Inflammatory macrophage treated with lipopolysaccharide for 4 hours (primary cell): ENCODE measurements at regions not wholly inside any gene's neighbourhood (a gene's known extent, or its start where the extent isn't known, plus 50 kb on each side); places are given as distances from the start of the nearest gene placed in this dataset.

Experiments used
- DNase-seq: peaks from one replicate; pipeline ENCODE4 v3.0.0-alpha.2; 2020

GRCh38 chr13:59182241-59182640 lies 981.5 kb downstream of the DIAPH3 start:
- no peak for DNase-seq

DNA sequence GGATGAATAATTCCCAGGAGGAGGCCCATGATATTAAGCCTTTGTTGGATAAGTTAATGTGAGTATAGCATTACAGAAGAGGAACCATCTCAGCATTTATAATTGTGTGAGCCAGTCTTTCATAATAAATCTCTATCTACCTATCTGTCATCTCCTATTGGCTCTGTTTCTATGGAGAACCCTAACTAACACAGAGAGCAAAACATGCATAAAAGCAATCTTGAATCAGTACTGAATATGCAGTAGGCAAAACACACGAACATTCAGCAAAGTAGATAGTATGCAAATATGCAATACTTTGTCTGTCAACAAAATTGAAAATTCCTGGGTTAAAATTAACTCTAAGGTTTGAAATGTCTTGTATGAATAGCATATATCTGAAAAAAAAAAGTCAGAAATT lies 966.3 kb downstream of the DIAPH3 start:
- DNase-seq, result no peak

DNA sequence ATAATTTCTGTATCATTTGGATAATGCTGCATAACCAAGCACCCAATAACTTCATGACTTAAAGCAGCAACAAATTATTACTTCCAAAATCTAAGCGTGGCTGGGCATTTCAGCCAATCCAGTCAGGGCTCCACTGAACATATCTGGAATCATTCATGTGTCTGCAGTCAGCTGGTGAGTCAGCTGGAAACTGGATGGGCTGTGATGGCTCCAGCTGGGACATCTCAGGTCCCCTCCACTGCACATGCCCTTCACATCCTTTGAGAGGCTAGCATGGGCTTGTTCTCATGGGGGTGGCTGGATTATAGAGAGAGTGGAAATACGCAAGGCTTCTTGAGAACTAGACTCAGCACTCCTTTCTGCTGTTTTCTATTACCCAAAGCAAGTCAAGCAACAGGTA lies 961.9 kb downstream of the DIAPH3 start:
- no peak for DNase-seq

- no peak for DNase-seq
Observed at GRCh38 chr13:59203855-59204254, 959.9 kb downstream of the DIAPH3 start.

DNA sequence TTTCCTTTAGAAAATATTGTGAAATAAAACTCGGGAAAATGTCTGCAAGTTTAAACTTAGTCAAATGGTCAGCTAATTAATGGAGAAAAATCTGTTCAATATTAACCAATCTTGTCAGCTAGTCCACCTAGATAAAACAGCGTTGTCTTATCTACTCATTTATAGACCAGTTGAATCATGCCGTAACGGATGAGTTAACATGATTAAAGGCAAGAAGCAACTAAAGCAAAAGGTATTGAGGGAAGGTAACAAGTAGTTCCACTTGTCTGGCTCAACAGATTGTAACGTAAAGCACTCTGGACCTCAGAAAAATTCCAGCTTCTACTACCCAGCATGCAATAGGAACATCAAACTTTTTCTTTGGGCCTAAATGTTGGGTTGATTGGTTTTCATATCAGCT lies 958.2 kb downstream of the DIAPH3 start:
- DNase-seq, result no peak

- no peak for DNase-seq
Observed at GRCh38 chr13:59208405-59209195, 955.1 kb downstream of the DIAPH3 start.

- DNase-seq, result no peak
Observed at GRCh38 chr13:59210543-59210942, 953.2 kb downstream of the DIAPH3 start.

DNA sequence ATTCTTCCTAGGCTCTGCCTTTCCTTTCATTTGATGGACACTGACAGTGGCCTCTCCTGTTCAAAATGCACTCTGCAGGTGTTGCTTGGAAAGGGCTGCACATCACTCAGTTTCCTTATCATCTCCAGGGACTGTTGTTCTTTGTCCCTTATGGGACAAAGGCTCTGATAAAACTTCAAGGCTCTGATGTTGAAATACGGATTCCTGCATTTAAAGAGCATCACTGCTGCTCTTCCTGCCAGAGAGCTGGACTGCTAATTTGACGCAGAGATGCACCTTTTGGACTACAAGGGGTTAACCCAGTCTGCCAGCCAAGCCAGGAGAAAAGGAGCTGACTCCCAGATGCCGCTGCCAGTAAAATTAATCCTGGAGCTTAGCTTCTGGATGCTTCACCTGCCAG lies 952.1 kb downstream of the DIAPH3 start:
- DNase-seq, result no peak

DNA sequence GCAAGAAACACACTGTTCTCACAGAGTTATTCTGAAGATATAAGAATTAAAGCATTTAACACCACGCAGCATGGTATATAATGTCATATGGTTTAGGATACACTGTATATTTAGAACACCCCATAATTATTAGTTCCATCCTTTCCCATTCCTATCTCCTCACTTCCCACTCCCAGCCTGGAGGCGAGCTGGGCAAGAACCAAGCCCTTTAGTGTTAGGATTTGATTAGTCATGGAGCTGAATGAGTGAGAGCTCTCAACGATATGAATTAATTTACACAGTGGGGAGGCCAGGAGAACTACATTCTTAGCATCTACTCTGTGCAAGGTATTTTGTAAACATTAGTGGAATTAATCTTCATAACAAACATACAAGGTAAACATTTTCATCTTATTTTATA lies 934.3 kb downstream of the DIAPH3 start:
- DNase-seq, result no peak

DNA sequence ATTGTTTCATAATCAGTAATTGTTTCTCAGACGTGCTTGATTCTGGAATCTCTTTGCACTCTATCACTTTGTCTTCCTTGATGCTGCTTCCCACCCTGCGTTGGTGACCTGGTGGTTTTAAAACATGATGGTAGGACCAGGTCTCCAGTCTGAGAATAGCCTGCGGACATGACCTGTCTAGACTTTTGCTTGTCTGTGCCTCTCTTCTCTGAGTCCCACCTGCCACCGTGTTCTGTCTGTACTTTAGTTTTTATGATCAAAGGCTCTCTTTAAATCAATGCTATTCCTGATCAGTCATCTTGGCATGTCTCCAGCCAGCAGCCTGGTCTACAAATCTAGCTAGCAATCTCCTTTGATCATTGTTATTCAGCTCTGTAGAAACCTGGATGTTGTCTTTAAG lies 933.9 kb downstream of the DIAPH3 start:
- no peak for DNase-seq

GRCh38 chr13:59230484-59231264 lies 933.1 kb downstream of the DIAPH3 start:
- DNase-seq, result no peak

GRCh38 chr13:59236309-59236919 lies 927.3 kb downstream of the DIAPH3 start:
- no peak for DNase-seq

DNA sequence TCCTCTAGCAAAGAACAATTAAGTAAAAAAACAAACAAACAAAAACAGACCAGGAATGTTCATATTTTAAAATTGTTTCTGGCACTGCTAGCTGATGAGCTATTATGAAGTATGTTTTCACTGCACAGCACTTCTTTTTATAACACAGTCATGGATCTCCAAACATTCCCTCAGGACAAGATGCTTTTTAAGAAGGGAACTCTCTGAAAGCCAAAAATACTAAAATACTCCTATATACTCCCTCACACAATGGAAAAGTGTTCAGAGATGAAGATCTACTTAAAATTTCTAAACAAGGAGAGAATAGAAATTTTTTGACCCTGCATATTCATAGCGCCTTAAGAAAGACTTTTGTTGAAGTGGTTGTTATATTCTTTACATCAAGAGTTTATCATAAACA lies 926.8 kb downstream of the DIAPH3 start:
- DNase-seq, result no peak

- no peak for DNase-seq
Observed at GRCh38 chr13:59247171-59247570, 916.6 kb downstream of the DIAPH3 start.

DNA sequence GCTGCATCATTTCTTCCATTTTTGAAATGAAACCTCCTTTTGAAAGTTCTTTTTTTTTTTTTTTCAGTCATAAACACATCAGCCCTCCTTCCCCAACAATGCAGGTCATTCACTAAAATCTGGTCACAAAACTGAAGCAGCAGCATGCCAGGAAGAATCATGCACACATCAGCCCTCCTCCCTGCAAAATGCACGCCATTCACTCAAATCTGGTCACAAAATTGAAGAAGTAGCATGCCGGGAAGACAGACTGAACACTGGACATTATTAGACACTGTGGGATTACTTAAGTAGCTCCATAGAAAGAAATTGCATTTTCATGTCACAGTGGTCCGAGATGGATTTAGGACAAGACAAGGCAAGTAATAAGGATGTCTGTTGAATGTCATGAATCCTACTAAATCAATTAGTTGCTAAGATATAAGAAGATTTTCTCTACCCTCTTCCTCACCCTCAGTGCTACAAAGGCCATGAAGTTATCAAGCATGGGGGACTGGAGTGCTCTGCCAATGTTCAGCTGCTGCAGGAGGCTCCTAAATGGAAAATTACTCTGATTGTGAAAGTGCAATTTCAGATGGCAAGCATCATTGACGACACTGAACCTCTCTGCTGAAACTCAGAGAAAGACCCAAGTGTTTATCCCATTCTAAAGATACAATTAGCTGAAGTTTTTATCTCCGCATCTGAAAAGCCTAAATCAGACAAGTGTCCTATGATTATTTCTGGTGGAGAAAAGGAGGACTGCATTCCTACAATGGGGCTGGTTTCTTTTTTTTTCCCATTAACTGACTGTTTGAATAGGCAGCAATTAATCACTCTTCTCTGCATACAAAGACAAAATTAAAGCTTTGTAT lies 913.2 kb downstream of the DIAPH3 start:
- DNase-seq, result no peak

DNA sequence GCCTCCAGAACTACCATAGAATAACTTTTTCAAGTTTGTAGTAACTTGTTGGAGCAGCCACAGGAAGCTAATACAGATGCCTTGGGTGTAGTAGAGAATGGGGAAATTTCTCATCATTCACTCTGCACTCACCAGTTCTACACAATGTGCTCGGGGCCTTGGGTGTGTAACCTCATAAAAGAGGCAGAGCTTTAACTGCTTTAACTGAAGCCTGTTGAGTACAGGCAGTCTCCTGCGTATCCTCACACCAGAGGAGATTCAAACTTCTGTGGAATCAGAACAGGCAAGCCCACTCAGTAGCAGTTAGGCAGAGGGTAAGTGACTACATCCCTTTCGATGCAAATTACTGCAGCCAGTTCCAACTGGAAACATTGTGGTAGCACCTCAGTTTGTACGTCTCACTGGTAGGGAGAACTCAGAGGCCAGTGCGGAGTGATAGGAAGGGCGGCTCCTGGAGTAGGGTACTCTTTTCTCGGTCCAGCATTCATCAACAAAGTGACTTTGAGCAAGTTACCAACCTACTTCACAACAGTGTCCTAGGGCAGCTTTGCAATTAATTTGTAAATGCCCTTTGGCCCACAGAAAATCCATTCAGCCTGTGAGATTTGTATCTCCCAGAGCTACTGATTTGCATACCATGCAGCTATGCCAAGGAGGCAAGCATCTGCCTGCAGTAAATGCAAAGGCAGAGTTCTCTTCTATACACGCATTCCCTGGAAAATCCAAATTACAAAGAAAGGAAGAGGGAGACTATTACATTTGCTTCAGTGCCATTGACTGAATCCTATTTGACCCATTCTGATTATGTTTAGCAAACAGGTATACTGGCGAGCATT lies 904.3 kb downstream of the DIAPH3 start:
- DNase-seq, result no peak

DNA sequence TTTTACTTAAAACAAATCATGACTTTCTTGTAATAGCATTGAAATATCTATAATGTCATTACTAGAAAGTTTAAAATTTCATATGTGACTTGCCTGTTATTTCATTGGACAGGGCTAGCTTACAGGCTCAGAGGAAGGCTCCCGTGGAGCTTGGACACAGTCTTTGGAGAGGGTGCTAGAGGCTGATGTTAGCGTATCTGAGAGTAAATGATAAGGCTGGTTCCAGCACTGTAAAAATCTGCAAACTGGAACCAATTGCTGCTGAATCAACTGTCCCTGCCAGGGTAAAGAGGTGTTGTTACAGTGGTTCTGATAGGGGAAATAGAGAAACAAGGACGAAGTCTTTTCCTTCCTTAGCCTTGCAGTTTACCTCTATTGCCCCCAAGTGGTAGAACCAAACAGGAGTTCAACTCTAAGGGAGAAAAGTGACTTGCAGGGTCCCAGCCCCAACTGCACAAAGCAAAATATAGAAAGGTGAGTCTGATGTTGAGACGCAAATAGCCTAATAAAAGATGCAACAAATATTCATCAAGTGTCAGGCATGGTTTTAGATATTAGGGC lies 901.7 kb downstream of the DIAPH3 start:
- DNase-seq, result no peak

- DNase-seq, result no peak
Observed at GRCh38 chr13:59263531-59263930, 900.2 kb downstream of the DIAPH3 start.

DNA sequence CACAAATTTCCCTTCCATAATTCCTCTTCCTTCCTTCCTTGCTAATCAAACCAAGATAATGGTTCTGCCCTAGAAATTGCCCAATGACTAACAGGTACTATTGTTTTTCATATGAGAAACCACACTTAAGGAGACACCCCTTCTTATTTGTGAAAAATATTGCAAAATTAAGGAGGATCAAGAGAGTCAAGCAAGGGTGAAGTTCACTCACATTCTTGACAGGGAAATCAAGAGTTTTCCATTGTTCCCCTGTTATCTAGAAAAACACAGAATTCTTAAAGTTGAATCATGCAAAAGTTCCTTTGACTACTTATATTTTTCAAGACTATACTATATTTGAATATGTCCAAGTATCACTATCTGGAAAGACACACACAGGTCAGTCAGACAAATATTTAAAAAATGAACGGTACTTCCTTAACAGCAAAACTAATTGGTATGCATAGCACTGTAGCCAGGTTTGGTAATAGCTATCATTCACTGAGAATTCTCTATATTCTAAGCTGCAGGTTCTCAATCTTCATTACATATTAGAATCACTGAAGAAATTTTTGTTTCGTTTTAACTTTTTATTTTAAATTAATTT lies 897.2 kb downstream of the DIAPH3 start:
- no peak for DNase-seq

DNA sequence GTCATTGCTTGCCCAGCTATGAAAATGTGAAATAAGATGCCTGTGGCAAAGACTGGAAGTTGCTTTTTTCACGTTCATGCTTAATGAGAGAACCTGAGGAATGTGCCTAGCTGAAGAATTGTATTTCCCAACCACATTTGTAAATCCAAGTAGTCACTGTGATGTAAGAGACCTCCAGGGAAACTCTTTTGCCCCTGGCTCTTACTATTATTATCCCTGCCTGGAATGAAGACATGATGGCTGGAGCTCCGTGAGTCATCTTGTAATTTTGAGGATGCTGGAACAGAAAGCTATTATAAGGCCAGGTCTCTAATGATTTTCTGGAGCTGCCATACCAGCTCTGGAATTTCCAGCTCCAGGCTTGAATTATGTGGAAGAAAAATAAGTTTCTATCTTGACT lies 894.3 kb downstream of the DIAPH3 start:
- no peak for DNase-seq

DNA sequence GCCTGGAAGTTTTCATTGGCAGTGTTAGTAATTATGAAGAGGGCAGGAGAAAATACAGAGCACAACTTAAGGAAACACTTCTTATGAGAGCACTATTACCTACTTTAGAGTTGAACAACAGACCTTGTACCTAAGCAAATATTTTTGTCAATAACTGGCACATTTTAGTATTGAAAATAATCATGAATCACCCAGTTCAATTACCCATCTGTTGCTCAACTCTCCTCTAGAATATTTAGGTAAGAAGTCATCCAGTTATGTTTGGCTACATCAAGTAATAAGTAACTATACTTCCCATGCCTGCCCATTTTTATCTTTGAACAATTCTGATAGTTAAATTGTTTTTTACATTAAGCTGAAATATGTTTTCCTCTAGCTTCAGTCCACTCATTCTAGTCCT lies 893.4 kb downstream of the DIAPH3 start:
- DNase-seq, result no peak
